Parathyroid adenoma (tissue), 2 donors: ENCODE measurements at regions not wholly inside any gene's neighbourhood (a gene's known extent, or its start where the extent isn't known, plus 50 kb on each side); places are given as distances from the start of the nearest gene placed in this dataset.

Source experiments
- H2AFZ ChIP-seq: fragments of 300-600 bp; sonication (generic); one replicate; pipeline ENCODE4 v1.7.0; 2017; ENCODE audit warnings: antibody characterized with exemption, mild to moderate bottlenecking
- H3K27ac ChIP-seq: fragments of 300-600 bp; sonication (generic); one replicate; pipeline ENCODE4 v1.7.0; 2017
- H3K27me3 ChIP-seq: fragments of 300-600 bp; sonication (generic); one replicate; pipeline ENCODE4 v1.7.0; 2017; ENCODE audit warnings: low read length; ENCODE audit not compliant: control insufficient read depth, insufficient read depth
- H3K36me3 ChIP-seq: fragments of 300-600 bp; sonication (generic); one replicate; pipeline ENCODE4 v1.7.0; 2017; ENCODE audit warnings: low read length; ENCODE audit not compliant: control insufficient read depth, insufficient read depth
- H3K4me1 ChIP-seq: fragments of 300-600 bp; sonication (generic); one replicate; pipeline ENCODE4 v1.7.0; 2017; ENCODE audit warnings: control low read depth
- H3K4me2 ChIP-seq: fragments of 300-600 bp; sonication (generic); one replicate; pipeline ENCODE4 v1.7.0; 2017; ENCODE audit warnings: low read length
- H3K4me3 ChIP-seq: fragments of 300-600 bp; sonication (generic); one replicate; pipeline ENCODE4 v1.7.0; 2017; ENCODE audit warnings: low read depth, low read length
- H3K79me2 ChIP-seq: fragments of 300-600 bp; sonication (generic); one replicate; pipeline ENCODE4 v1.7.0; 2017; ENCODE audit warnings: control low read depth
- H3K9ac ChIP-seq: fragments of 300-600 bp; sonication (generic); one replicate; pipeline ENCODE4 v1.7.0; 2017; ENCODE audit warnings: mild to moderate bottlenecking
- H3K9me3 ChIP-seq: fragments of 300-600 bp; sonication (generic); one replicate; pipeline ENCODE4 v1.7.0; 2017; ENCODE audit warnings: low read length; ENCODE audit not compliant: control insufficient read depth
- TF ChIP-seq, protein P1 (sequence below): fragments of 300-600 bp; sonication (generic); IDR thresholded peaks from one replicate; pipeline ENCODE4 v1.7.0; 2017; ENCODE audit warnings: antibody characterized with exemption, mild to moderate bottlenecking
- donor health status: primary hyperparathyroidism.

GRCh38 chr13:80096383-80096782 lies 244.5 kb downstream of the SPRY2 start:
- Histone ChIP-seq H3K27ac (no peak overlapping the region), H3K9me3 (no peaks in the 10 kb centered on the region), H3K27me3 (no peaks in the 10 kb centered on the region), H3K4me3 (no peak overlapping the region), H3K4me1 (no peaks in the 10 kb centered on the region), H3K79me2 (no peaks in the 10 kb centered on the region), H3K36me3 (no peaks in the 10 kb centered on the region), H3K9ac (no peak overlapping the region), H2AFZ (no peak overlapping the region), H3K4me2 (no peak overlapping the region)
- TF ChIP-seq, protein P1, sequence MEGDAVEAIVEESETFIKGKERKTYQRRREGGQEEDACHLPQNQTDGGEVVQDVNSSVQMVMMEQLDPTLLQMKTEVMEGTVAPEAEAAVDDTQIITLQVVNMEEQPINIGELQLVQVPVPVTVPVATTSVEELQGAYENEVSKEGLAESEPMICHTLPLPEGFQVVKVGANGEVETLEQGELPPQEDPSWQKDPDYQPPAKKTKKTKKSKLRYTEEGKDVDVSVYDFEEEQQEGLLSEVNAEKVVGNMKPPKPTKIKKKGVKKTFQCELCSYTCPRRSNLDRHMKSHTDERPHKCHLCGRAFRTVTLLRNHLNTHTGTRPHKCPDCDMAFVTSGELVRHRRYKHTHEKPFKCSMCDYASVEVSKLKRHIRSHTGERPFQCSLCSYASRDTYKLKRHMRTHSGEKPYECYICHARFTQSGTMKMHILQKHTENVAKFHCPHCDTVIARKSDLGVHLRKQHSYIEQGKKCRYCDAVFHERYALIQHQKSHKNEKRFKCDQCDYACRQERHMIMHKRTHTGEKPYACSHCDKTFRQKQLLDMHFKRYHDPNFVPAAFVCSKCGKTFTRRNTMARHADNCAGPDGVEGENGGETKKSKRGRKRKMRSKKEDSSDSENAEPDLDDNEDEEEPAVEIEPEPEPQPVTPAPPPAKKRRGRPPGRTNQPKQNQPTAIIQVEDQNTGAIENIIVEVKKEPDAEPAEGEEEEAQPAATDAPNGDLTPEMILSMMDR: no peak

DNA sequence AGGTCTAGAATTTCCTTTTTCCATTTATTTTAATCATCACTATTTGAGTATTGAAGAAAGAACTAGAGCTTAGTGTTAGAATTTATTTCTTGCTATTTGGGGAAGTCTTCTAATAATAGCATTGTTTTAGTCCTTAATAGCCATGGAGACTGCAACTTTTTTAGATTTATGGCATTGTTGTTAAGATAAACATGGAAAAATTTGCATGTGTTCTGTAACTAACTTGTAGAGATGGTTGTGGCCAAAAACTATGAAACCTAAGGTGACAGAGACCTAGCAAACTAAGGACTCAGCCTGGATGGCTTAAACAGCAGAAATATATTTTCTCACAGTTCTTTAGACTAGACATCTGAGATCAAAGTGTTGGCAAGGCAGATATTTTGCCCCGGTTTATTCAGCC lies 246.4 kb downstream of the SPRY2 start:
- Histone ChIP-seq H2AFZ (no peak overlapping the region), H3K36me3 (no peaks in the 10 kb centered on the region), H3K4me2 (no peak overlapping the region), H3K4me3 (no peak overlapping the region), H3K4me1 (no peaks in the 10 kb centered on the region), H3K9me3 (no peaks in the 10 kb centered on the region), H3K79me2 (no peaks in the 10 kb centered on the region), H3K9ac (no peak overlapping the region), H3K27me3 (no peaks in the 10 kb centered on the region), H3K27ac (no peak overlapping the region)
- TF ChIP-seq, protein P1: no peak

- Histone ChIP-seq H3K36me3 (no peaks in the 10 kb centered on the region), H3K4me2 (no peak overlapping the region), H3K27ac (no peak overlapping the region), H3K4me3 (no peak overlapping the region), H3K9me3 (no peaks in the 10 kb centered on the region), H3K4me1 (no peaks in the 10 kb centered on the region), H2AFZ (no peak overlapping the region), H3K27me3 (no peaks in the 10 kb centered on the region), H3K9ac (no peak overlapping the region), H3K79me2 (no peaks in the 10 kb centered on the region)
- TF ChIP-seq, protein P1: no peak
These were observed 247.0 kb downstream of the SPRY2 start for GRCh38 chr13:80093888-80094287.

- H3K36me3 ChIP-seq: no peaks in the 10 kb centered on the region
- no peak overlapping the region for H3K4me3 ChIP-seq
- H2AFZ ChIP-seq: no peak overlapping the region
- TF ChIP-seq, protein P1: no peak
- no peaks in the 10 kb centered on the region for H3K4me1 ChIP-seq
- no peaks in the 10 kb centered on the region for H3K9me3 ChIP-seq
- no peak overlapping the region for H3K27ac ChIP-seq
- no peaks in the 10 kb centered on the region for H3K27me3 ChIP-seq
- no peak overlapping the region for H3K9ac ChIP-seq
- no peaks in the 10 kb centered on the region for H3K79me2 ChIP-seq
- no peak overlapping the region for H3K4me2 ChIP-seq
These were observed 254.6 kb downstream of the SPRY2 start for GRCh38 chr13:80086304-80086721.

DNA sequence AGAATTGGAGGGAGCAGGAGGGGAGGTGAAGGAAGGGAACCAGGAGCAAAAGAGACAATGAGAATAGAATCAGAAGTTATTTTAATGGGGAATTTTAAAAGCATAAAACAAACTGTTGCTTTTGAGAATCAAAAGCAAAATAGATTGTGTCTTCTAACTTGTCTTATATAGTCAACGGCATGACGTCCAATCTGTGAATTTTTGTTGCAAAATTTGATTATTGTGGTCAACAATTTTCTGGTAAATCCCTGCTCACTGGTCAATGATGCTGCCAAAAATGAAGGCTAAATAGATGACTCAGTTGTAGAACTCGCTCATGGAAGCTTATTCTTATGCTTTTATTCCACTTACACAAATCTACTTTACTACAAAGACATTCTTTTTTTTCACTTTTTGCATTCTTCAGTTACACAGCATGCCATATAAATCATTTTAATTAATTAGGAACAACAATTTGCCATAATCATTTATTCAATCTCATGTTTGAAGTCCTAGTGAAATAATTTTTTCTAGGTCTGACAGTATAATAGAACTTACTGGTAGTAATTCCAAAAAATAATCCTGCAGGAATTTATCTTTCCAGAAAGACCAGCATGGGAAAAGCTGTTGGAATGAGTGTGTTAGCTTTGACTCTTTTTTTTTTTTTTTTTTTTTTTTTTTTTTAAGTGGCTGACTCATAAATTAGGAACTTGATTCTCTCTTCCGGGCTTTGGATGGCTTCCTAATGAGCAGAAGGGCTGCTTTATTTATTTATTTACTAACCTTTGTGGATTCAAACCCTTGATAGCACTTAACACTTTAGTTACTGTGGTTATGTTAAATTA lies 256.9 kb downstream of the SPRY2 start:
- H3K4me2 ChIP-seq: no peak overlapping the region
- no peaks in the 10 kb centered on the region for H3K79me2 ChIP-seq
- TF ChIP-seq, protein P1: no peak
- no peak overlapping the region for H3K9ac ChIP-seq
- no peaks in the 10 kb centered on the region for H3K27me3 ChIP-seq
- no peak overlapping the region for H2AFZ ChIP-seq
- H3K4me3 ChIP-seq: no peak overlapping the region
- no peaks in the 10 kb centered on the region for H3K4me1 ChIP-seq
- H3K9me3 ChIP-seq: no peaks in the 10 kb centered on the region
- no peak overlapping the region for H3K27ac ChIP-seq
- no peaks in the 10 kb centered on the region for H3K36me3 ChIP-seq
